ENCODE measurements at regions not wholly inside any gene's neighbourhood (a gene's known extent, or its start where the extent isn't known, plus 50 kb on each side); places are given as distances from the start of the nearest gene placed in this dataset.

DNA sequence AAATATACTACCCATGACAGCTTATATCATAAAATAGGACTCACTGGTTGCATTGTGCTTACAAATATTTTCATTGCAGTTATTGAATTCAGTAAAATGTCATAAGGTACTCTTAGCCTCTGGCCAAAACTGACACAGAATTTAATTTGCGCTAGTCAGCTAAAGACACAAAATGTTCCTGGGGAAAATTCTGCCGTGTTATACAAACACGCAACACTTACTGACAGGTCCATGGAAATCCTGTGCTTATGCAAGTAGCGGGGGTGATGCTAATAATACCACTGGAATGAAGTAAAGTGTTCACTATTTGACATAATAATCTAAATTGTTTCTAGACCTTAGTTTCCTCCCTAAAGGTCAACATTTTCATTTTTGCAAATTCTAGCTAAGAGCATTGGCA lies 354.4 kb upstream of the RSPO3 start:
- no peak for TF ChIP-seq POLR2A (IDR thresholded peaks at IDR 0.05)
- TF ChIP-seq, protein P1, sequence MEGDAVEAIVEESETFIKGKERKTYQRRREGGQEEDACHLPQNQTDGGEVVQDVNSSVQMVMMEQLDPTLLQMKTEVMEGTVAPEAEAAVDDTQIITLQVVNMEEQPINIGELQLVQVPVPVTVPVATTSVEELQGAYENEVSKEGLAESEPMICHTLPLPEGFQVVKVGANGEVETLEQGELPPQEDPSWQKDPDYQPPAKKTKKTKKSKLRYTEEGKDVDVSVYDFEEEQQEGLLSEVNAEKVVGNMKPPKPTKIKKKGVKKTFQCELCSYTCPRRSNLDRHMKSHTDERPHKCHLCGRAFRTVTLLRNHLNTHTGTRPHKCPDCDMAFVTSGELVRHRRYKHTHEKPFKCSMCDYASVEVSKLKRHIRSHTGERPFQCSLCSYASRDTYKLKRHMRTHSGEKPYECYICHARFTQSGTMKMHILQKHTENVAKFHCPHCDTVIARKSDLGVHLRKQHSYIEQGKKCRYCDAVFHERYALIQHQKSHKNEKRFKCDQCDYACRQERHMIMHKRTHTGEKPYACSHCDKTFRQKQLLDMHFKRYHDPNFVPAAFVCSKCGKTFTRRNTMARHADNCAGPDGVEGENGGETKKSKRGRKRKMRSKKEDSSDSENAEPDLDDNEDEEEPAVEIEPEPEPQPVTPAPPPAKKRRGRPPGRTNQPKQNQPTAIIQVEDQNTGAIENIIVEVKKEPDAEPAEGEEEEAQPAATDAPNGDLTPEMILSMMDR (IDR thresholded peaks at IDR 0.05), result no peak

Measured in thyroid gland (tissue), 4 donors.